SK-N-SH treated with all-trans-retinoic acid at 6 μM for 48 hours (cell line): ENCODE measurements at regions not wholly inside any gene's neighbourhood (a gene's known extent, or its start where the extent isn't known, plus 50 kb on each side); places are given as distances from the start of the nearest gene placed in this dataset.

ENCODE experiments used
- ATAC-seq: fragments of 200-7000 bp; cut with Tn5 transposase; 3 replicates; pipeline ENCODE4 v1.9.1; 2020; ENCODE audit warnings: mild to moderate bottlenecking, moderate library complexity
- ARNTL ChIP-seq: fragments of 450-650 bp; formaldehyde crosslinking; IDR thresholded peaks from 2 replicates; pipeline ENCODE4 v1.5.0; 2020; ENCODE audit warnings: low read depth, mild to moderate bottlenecking, moderate library complexity, borderline replicate concordance
- BACH2 ChIP-seq: fragments of 250-450 bp; sonication (Bioruptor Pico); IDR thresholded peaks from 2 replicates; pipeline ENCODE4 v1.9.0; 2021; ENCODE audit warnings: mild to moderate bottlenecking, borderline replicate concordance
- CREB5 ChIP-seq: fragments of 250-450 bp; sonication (Bioruptor Pico); IDR thresholded peaks from 2 replicates; pipeline ENCODE4 v1.5.1; 2020; ENCODE audit warnings: low read depth, mild to moderate bottlenecking, moderate library complexity
- CSDC2 ChIP-seq: fragments of 250-450 bp; sonication (Bioruptor Pico); IDR thresholded peaks from 2 replicates; pipeline ENCODE4 v1.5.0; 2020; ENCODE audit warnings: mild to moderate bottlenecking, moderate library complexity
- CSRNP3 ChIP-seq: fragments of 250-450 bp; sonication (Bioruptor Pico); IDR thresholded peaks from 2 replicates; pipeline ENCODE4 v1.5.1; 2021; ENCODE audit warnings: mild to moderate bottlenecking, moderate library complexity
- ESRRG ChIP-seq: fragments of 250-450 bp; sonication (Bioruptor Pico); IDR thresholded peaks from 2 replicates; pipeline ENCODE4 v1.6.1; 2021; ENCODE audit warnings: mild to moderate bottlenecking
- GLIS3 ChIP-seq: fragments of 250-450 bp; sonication (Bioruptor Pico); IDR thresholded peaks from 2 replicates; pipeline ENCODE4 v1.5.0; 2020; ENCODE audit warnings: mild to moderate bottlenecking, moderate library complexity
- ISL1 ChIP-seq: fragments of 250-450 bp; sonication (Bioruptor Pico); IDR thresholded peaks from 2 replicates; pipeline ENCODE4 v2.1.2; 2022; ENCODE audit warnings: mild to moderate bottlenecking, moderate library complexity
- OSR1 ChIP-seq: fragments of 250-450 bp; sonication (Bioruptor Pico); IDR thresholded peaks from 2 replicates; pipeline ENCODE4 v1.8.0; 2022; ENCODE audit warnings: moderate library complexity, mild to moderate bottlenecking, inconsistent platforms
- PATZ1 ChIP-seq: fragments of 250-450 bp; sonication (Bioruptor Pico); IDR thresholded peaks from 2 replicates; pipeline ENCODE4 v1.8.0; 2020; ENCODE audit warnings: mild to moderate bottlenecking, moderate library complexity, borderline replicate concordance
- POU6F1 ChIP-seq: fragments of 250-450 bp; sonication (Bioruptor Pico); IDR thresholded peaks from 2 replicates; pipeline ENCODE4 v1.8.0; 2021; ENCODE audit warnings: low read depth, mild to moderate bottlenecking, moderate library complexity, borderline replicate concordance
- PPARA ChIP-seq: fragments of 250-450 bp; sonication (Bioruptor Pico); IDR thresholded peaks from 2 replicates; pipeline ENCODE4 v1.5.0; 2020; ENCODE audit warnings: mild to moderate bottlenecking, borderline replicate concordance
- SNAI2 ChIP-seq: fragments of 250-450 bp; sonication (Bioruptor Pico); IDR thresholded peaks from 2 replicates; pipeline ENCODE4 v1.5.0; 2020; ENCODE audit warnings: mild to moderate bottlenecking, moderate library complexity
- TCF4 ChIP-seq: fragments of 250-450 bp; sonication (Bioruptor Pico); IDR thresholded peaks from 2 replicates; pipeline ENCODE4 v1.8.0; 2021; ENCODE audit warnings: mild to moderate bottlenecking, moderate library complexity, borderline replicate concordance
- TOX ChIP-seq: fragments of 250-450 bp; sonication (Bioruptor Pico); IDR thresholded peaks from 2 replicates; pipeline ENCODE4 v1.8.0; 2021; ENCODE audit warnings: mild to moderate bottlenecking, moderate library complexity, borderline replicate concordance
- TSHZ2 ChIP-seq: fragments of 250-450 bp; sonication (Bioruptor Pico); IDR thresholded peaks from 2 replicates; pipeline ENCODE4 v1.5.0; 2020; ENCODE audit warnings: mild to moderate bottlenecking, moderate library complexity
- ZC3H10 ChIP-seq: fragments of 250-450 bp; sonication (Bioruptor Pico); IDR thresholded peaks from 2 replicates; pipeline ENCODE4 v1.5.1; 2021; ENCODE audit warnings: mild to moderate bottlenecking, moderate library complexity
- ZFP3 ChIP-seq: fragments of 250-450 bp; sonication (Bioruptor Pico); IDR thresholded peaks from 2 replicates; pipeline ENCODE4 v1.5.0; 2020; ENCODE audit warnings: mild to moderate bottlenecking, moderate library complexity
- ZFP30 ChIP-seq: fragments of 450-650 bp; formaldehyde crosslinking; IDR thresholded peaks from 2 replicates; pipeline ENCODE4 v1.5.0; 2022; ENCODE audit warnings: mild to moderate bottlenecking, moderate library complexity
- ZNF70 ChIP-seq: fragments of 450-650 bp; formaldehyde crosslinking; IDR thresholded peaks from 2 replicates; pipeline ENCODE4 v1.5.0; 2020; ENCODE audit warnings: mild to moderate bottlenecking, moderate library complexity
- ZNF8 ChIP-seq: fragments of 450-650 bp; formaldehyde crosslinking; IDR thresholded peaks from 2 replicates; pipeline ENCODE4 v1.5.0; 2020; ENCODE audit warnings: mild to moderate bottlenecking, moderate library complexity

GRCh38 chr6:169019111-169019510 lies 234.5 kb downstream of the THBS2 start:
- no peak for ATAC-seq
- no peak for TF ChIP-seq PATZ1
- TF ChIP-seq ZNF70 (CRISPR knock-in tag): no peak
- TF ChIP-seq BACH2: no peak
- TF ChIP-seq OSR1: no peak
- TF ChIP-seq ARNTL (CRISPR knock-in tag): no peak
- TF ChIP-seq CSRNP3 (CRISPR knock-in tag): no peak
- no peak for TF ChIP-seq GLIS3
- no peak for TF ChIP-seq ZNF8 (CRISPR knock-in tag)
- TF ChIP-seq SNAI2 (CRISPR knock-in tag): no peak
- no peak for TF ChIP-seq CREB5
- TF ChIP-seq CSDC2 (CRISPR knock-in tag): no peak
- no peak for TF ChIP-seq PPARA (CRISPR knock-in tag)
- no peak for TF ChIP-seq ZC3H10 (CRISPR knock-in tag)
- TF ChIP-seq TOX (CRISPR knock-in tag): no peak
- no peak for TF ChIP-seq ZFP30 (CRISPR knock-in tag)
- no peak for TF ChIP-seq POU6F1
- no peak for TF ChIP-seq ISL1

- TF ChIP-seq CSRNP3 (CRISPR knock-in tag) (no peak), ZNF8 (CRISPR knock-in tag) (no peak), TSHZ2 (CRISPR knock-in tag) (no peak)
- TF ChIP-seq, all 23 proteins: peak for 0
- ATAC-seq: no peak
These were observed 236.9 kb downstream of the THBS2 start for GRCh38 chr6:169016758-169017157.

- no peak for ATAC-seq
- no peak for TF ChIP-seq TSHZ2 (CRISPR knock-in tag)
- TF ChIP-seq ESRRG (CRISPR knock-in tag): no peak
- TF ChIP-seq ZNF8 (CRISPR knock-in tag): no peak
- no peak for TF ChIP-seq ARNTL (CRISPR knock-in tag)
- no peak for TF ChIP-seq ZFP3 (CRISPR knock-in tag)
- TF ChIP-seq TCF4 (CRISPR knock-in tag): no peak
- TF ChIP-seq BACH2: no peak
These were observed 239.1 kb downstream of the THBS2 start for GRCh38 chr6:169014211-169015197.
